AML-193 (cell line): ENCODE measurements at regions not wholly inside any gene's neighbourhood (a gene's known extent, or its start where the extent isn't known, plus 50 kb on each side); places are given as distances from the start of the nearest gene placed in this dataset.

Experiments
- DNase-seq, 2 experiments: peaks; one replicate each; lab custom pipeline; 2025; lab: John Stamatoyannopoulos, UW

DNA sequence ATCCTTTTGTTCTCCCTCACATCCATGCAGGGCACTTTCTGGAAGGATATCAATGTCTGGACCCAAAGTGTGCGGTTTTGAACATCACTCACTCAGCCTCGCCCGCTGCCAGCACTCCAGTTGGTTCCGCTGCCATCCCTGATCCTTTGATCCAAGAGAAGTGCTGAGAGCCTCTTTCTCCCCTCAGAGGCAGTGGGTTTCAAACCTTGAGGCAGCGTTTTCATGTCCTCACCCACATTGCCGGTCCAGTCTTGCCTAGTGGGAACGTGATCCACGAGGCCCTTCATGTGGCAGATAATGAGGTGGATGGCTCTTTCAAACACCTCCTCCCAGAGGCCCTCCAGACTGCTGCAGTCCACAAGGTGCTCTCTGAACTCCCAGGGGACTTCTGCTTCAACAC is 122.2 kb downstream of the ACTL8 start:
- DNase-seq, result no peak

DNA sequence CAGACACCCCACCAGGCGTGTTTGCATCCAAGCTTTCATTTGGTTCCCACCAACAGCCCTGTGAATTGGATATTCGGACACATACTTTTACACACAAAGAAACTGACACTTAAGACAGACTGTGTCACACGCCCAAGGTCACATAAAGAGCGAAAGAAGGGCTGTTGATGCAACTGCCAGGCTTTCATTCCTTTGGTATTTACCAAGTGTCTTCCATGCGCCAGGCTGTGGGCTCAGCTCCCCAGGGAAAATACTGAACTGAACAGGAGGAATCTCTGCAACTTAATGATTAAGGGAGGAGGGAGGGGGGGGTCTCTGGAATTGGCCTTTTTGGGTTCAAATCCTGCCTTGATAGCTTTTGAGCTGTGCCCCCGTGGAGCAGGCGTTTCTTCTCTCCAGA is 122.8 kb downstream of the ACTL8 start:
- no peak for DNase-seq

DNA sequence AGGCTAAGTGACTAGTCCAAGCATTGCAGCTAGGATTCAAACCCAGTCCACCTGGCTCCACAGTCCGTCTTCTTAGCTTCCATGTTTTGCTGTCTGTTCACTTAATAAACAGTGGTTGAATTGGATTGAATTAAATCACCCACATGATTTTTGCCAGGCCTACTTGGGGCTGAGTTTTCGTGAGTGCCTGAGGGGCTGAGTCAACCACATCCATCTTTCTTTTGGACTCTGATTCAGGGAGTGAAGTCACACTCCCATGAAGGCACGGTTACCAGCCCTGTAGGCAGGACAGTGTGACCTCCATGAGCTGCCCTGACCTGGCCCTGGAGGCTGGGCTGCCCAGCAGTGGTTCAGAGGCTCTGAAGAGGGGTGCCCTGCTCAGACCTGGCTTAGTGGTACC is 123.7 kb downstream of the ACTL8 start:
- DNase-seq, result no peak

DNA sequence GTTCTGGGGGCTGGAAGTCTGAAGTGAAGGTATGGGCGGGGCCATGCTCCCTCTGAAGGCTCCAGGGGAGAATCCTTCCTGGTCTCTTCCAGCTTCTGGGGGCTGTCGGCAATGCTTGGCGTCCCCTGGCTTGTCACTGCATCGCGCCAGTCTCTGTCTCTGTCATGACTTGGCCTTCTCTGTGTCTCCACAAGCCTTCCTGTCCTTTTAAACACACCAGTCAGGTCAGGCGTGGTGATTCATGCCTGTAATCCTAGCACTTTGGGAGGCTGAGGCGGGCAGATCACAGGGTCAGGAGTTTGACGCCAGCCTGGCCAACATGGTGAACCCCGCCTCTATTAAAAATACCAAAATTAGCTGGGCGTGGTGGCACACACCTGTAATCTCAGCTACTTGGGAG is 125.3 kb downstream of the ACTL8 start:
- no peak for DNase-seq

DNA sequence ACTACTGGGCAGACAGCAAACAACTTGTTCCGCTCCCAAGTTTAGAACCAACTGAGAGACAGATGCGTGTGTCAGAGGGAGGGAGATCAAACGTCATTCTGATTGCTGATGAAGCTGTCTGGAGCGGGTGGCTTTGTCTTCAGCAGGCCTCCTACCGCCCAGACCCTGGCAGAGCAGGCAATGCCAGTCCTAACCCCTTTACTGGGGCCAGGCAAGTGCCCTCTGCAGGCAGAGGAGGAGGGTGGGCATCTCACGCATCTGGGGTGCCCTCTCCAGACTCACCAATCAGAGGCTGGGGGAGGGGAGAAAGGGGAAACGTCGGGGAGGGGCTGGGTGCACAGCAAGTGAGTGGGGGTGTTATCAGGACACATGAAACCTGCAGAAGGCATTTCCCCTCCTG is 126.6 kb downstream of the ACTL8 start:
- DNase-seq, result no peak

DNA sequence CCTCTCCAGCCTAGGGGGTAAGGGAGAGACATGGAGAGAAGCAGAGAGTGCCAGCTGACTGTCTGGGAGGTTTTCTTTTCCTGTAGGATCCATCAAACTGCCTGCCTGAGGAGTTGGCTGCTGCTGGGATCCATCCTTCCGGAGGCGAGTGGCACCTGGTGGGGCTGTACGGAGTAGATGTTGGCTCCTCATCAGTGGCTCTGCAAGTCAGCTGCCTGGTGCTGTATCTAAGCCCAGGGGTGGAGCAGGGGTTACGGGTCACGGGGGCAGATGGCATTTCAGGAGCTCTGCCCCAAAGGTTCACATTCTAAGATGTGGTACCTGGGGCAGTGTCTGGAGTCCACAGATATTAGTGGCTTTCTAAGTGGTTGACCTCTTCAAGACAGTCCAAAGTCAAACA is 128.0 kb downstream of the ACTL8 start:
- DNase-seq, result no peak

DNA sequence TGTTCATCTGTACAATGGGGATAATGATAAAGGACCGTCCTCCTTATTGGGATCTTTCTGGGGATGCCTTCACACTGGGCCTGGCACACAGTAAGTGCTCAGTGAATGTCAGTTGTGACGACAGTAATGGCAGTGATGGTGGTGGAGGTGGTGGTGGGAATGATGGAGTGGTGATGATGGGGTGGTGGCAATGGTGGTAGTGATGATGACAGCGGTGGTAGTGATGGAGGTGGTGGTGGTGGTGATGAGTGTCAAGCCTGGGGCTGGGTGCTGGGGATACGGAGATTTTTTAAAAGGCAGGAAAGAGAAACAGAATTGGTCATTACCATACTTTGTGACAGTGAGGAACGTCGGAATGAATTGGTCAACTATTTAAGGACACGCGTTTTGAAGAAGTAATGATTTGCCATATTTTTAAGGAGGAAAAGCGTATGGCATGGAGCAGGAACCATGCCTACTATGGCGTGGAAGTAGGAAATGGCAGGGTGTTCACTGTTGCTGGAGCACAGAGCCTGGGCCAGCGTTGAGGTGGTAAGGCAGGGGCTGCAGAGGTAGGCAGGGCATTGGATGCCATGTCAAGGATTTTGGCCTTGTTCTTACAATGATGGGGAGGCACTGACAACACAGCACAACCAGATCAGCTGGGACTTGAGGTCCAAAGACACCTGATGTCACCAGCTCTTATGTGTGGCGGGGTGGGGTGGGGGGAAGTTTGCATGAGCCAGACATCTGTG is 128.7 kb downstream of the ACTL8 start:
- DNase-seq, result no peak

DNA sequence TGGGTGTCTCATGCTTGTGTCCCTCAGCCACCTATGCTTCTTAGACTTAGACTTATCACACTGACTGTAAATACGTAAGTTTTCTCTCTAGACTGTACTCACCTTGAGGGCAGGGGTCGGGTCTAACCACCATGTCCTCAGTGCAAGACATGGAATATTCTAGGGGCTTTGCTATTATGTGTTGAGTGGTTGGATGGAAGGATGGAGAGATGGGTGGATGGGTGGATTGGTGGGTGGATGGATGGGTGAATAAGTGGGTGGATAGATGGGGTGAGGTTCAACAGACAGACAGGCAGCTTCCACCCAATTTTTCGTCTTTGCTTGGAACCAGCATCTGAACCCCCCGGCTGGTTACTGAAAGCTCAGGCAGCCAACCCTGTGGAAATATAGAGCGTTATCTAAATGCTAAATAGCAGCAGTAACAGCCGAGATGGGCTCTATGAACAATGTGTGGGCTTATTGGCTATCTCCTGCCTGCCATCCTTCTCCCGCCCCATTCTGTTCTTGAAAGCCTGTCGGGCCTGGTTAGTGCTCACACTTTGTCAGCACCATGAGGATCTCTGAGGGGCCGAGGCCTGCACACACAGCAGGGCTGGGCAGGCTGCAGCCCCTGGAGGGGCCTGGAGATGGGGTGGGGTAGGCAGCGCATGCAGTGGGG is 130.7 kb downstream of the ACTL8 start:
- no peak for DNase-seq

DNA sequence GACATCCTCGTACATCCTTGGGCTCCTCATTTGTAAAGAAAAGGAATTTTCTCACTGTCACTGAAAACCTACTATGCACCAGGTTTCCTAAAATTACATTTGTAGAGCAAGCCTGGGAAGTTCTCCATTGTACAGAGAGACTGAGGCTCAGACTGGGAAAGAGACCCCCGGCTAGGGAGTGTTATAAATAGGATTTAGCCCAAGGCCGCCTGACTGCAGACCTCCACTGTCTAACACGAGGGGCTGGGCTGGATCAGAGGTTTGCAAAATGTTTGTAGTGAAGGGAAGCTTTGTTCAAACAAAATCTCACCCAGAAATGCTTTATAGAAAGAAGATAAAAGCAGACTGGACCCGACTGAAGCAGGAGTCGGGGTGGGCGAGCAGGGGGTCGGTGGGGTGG is 131.3 kb downstream of the ACTL8 start:
- DNase-seq, result no peak

DNA sequence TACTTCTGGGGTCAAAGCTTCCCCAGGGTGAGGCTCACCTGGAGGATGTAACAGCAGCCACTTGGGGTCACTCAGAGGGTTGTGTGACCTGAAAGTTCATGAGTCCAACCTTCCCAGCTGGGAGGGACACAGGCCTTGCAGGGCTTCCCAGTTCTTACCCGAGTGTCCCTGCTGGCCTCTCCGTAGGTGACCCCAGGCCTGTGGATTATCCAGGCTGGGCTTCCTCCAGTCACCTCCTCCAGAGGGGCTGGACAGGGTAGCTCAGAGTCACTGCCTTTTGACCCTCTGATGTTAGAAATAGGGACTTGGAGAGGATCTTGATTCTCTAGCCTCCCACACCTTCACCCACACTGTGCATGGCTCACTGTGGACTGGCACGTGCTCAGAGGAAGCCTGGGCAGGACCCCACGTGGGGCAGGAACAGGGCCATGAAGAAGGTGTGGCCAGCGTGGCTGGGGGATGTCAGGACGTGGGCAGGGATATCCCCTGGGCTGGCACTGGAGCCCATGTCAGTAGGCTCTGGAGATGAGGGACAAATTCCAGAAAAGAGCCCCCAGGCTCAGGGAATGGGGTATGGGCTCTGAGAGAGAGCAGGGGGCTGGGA is 131.8 kb downstream of the ACTL8 start:
- no peak for DNase-seq

DNA sequence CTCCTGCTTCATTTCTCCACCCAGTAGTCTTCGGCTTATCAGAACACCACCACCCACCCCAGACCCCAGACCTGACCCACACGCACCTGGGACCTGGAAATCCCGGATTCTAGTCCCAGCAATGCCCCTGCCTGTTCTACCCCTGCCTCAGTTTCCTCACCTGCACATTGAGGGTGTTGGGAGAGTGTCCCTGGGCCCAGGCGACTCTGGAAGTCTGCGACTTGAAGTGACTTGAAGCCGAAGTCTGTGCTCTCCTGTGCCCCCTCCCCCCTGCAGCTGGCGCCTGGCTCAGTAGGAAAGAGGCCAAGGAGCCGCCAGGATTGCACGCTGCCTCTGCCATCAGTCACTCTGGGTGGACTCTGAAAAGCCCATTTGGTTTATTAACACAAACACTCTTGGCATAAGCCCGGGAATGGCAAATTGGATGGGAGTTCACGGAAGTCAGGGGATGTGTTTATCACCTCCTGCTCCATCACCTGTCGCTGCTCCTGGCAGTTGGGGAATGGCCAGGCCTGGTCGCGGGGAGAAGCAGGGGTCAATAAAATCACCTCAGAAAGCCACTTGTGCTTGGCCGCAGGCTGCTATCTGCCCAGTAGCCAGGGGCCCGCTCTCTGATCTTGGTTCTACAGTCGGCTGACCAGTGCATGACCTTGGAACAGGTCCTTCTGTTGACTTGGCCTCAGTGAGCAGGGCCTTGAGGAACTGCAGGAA is 132.7 kb downstream of the ACTL8 start:
- DNase-seq, result no peak

DNA sequence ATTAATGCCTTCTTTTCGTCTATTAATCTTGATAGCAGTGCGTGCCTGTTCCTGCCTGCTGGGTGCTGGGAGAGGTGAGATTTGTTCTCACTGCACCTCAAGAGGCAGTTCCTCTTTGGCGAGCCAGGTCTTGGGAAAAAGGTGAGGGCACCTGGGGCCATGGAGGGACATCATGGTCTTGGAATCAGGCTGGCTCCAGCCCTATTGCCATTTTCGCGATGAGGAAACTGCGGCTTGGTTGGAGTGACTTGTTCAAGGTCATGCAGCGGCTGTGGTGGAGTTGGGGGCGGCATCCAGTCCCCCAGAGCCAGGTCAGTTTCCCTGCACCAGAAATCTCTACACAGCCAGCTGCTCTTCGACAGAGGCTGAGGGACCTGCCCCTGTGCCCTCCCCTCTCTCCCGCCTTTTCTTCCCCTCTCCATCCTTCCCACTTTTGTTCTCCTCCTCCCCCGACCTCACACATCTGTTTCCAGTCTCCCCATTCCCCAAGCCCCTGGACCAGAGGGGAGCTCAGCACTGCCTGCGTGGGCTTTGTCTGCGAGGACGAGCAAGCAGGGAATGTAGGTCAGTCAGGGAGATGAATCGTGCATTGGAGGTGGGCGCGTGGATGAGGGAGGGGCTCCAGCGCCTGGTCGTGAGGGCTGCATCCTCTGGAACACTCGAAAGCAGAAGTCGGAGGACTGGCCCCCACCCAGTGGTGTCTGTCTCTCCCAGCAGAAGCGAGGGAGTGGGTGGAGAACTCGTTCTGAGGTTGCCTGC is 135.1 kb downstream of the ACTL8 start:
- DNase-seq, result no peak

DNA sequence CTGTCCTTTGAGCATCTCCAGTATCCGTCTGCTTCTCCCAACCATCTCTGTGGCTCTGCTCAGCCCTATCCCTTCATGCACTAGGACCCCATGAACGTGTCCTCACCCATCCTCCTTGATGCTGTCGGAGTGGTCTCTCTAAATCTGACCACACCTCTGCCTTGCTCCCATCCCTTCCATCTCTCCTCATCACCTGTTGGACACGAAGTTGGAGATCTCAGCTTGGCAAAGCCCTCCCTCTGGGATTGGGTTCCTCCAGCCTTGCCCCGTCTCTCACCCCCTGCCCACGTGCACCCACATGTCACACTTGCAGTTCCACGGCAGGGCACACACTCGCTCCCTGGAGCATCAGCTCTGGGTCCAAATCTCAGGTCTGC is 135.7 kb downstream of the ACTL8 start:
- DNase-seq, result no peak

DNA sequence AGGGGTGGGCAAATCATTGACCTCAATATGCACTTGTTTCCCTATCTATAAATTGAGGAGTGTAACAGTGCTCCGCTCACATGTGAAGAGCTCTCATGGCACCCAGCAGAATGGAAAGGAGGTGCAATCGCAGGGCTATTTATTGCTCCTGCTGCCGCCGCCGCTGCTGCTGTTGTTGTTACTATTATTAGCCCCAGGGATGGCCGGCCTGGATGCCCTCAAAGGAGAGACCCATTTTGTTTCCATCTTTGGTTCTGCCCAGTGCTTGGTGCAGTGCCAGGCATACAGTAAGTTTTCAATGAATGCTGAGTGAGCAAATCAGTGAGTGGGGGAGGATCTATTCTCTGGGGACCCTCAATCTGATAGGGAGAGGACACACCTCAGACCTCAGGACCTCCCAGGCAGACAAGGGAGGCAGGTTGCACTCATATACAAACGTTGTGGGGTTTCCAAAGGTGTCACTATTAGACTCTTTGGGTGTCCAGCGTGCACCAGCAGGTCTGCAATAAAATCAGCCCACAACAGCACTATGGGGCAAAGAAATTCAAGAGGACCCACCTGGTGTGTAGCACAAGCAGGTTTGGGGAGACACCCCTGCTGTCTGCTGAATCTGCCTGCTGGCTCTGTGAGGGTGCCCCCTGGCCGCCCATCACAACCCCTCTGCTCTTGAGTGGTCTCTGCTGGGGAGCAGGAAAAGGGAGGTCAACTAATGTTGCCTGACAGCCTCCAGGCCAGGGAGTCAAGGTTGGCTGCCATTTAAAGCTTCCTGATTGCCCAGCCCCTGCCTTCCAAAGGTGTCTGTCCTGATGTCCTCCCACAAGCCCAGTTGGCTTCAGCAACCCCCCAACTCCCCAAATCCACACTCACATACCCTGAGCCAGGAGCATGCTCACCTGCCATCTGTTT is 136.3 kb downstream of the ACTL8 start:
- DNase-seq, result no peak

DNA sequence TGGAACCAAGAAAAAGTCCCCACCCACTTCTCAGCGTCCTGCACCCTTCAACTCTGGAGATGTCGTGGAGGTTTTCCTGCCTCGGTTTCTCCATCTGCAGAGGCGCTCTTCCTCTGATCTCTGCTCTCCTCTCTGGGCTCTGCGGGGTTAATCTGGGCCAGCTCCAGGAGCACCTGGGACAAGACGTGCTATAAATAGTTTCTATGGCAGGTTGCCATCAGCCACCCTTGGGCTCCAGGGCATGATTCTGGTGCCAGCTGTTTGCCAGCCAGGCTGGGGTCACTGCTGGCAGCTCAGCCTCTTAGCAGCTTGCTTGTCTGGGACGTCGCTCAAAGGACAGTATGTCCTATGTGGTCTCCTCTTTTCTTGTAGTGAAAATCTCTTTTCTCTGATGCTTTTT is 137.1 kb downstream of the ACTL8 start:
- no peak for DNase-seq

DNA sequence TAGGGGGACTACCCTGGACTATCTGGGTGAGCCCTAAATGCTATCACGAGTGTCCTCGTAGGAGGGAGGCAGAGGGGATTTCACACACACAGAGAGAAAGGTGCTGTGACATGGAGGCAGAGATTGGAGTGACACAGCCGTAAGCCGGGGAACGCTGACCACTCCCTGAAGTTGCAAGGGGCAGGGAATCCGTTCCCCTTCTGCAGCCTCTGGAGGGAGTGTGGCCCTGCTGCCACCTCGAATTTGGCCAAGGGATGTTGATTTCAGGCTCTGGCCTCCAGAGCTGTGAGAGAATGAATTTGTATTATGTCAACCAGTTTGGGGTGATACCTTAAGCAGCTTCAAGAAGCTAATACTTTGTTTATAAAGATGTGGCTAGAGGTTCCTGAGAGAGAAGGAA is 137.7 kb downstream of the ACTL8 start:
- DNase-seq, result no peak

DNA sequence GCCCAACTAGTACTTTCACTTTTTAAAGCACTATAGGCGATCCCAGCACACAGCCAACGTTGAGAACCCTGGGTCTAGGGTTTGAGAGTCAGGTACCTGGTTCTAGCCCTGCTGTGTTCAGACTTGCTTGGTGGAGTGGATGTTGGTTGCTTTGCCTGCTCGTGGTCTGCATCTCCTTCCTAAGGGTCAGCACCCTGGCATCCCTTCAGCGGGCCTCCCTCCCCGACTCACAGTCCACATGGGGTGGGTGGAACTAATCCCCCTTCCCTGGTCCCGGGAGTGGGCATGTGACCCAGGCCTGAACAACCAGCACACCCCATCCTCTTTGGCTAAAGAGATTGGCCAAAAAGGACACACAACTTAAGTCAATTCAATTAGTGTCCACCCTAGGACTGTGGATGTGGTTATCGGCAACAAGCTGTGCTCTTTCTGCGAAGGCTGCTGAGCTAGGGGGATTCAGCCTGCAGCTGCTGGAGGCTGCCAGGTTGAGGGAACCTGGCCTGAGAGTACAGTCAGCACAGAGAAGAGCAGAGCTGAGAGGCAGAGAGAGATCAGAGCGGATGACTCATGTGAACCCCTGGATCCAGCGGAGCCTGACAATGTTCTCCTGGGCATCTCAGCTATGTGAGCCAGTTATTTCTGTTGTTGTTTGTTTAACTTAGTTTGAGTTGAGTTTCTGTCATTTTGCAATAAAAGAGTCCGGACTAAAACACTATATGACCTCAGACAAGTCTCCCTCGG is 138.9 kb downstream of the ACTL8 start:
- DNase-seq, result no peak

DNA sequence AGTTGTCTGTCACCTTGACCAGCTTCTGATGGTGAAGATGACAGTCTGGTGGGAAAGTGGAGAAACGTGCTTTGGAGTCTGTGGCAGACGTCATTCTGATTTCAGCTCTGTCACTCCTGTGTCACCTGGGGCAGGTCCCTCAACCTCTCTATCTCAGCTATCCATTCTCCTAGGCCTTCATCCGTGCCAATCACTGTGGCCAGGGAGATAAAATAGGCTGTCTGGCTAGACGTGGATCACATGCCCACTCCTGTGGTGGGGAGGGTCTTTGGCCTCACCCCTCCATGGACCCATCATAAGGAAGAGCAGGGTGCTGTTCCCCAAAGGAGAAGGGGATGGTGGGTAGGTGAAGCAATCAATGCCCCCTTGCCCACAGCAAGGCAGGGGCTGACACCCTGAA is 140.3 kb downstream of the ACTL8 start:
- DNase-seq, result no peak

DNA sequence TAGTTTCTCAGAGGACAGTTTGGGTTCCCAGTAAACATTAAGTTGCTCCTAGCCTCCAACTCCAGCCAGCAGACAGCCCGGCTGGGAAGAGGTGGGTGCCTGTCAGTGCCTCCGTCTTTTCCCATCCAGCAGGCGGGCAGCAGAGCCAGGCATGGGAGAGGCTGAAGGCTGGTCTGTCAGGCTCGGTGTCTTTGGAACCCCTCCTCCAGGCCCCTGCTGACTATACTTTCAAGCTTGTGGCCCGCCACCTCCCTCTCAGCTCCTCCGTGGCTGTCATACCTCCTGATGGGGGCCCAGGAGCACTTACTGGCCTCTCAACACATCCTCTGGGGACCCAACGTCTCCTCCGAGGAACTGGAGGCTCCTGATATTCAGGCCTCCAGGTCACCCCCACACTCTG is 140.9 kb downstream of the ACTL8 start:
- no peak for DNase-seq

DNA sequence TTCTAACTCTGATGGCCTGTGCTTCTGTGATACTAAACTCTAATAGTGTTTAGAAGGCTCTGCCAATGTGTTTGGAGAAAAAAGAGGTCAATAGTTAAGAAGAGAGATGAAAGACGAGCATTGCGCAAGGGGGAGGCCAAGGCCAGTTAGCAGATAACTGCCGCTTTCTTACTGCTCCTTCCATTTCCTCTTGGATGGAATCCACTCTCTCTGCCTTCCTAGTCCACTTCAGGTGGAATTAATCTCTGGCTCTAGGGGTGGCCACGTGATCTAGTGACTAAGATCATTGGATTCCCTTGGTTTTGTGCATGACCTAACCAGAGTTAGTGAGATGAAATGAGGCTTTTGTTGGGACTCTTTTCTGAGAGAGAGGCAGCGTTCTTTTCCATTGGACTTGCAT is 148.3 kb downstream of the ACTL8 start:
- DNase-seq, result no peak

DNA sequence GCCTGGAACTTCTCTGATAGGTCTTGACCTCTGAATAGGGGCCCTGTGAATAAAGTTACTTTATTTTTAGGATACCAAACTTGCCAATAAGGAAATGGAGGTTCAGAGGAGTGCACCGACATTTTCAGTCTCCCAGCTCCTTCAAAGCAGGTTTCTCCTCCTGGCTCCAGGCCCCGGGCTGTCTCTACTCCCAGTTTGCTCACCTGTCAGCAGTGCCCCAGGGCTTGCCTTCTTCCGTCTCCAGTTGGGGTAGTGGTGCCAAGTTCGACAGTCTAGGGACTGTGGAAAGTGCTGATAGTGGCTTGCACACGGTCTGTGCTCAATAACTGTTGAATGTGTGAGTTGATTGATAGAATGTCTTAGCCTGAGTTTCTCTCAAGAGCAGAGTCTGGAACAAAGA is 149.2 kb downstream of the ACTL8 start:
- no peak for DNase-seq
